ENCODE measurements at regions not wholly inside any gene's neighbourhood (a gene's known extent, or its start where the extent isn't known, plus 50 kb on each side); places are given as distances from the start of the nearest gene placed in this dataset.

- DNase-seq (ENCODE audit: low read depth): no peak
Measured at GRCh38 chr1:63042278-63042677, 258.3 kb downstream of the ATG4C start.

- no peak for DNase-seq (ENCODE audit: low read depth)
Measured at GRCh38 chr1:63046539-63046938, 262.6 kb downstream of the ATG4C start.

- DNase-seq (ENCODE audit: low read depth): no peak
Measured at GRCh38 chr1:63049135-63049534, 265.2 kb downstream of the ATG4C start.

- DNase-seq (ENCODE audit: low read depth): no peak
Measured at GRCh38 chr1:63051356-63051755, 267.4 kb downstream of the ATG4C start.

- DNase-seq (ENCODE audit: low read depth): no peak
Measured at GRCh38 chr1:63051886-63052285, 268.0 kb downstream of the ATG4C start.

GRCh38 chr1:63054184-63054583 lies 268.2 kb upstream of the FOXD3 start:
- no peak for DNase-seq (ENCODE audit: low read depth)

- no peak for DNase-seq (ENCODE audit: low read depth)
Measured at GRCh38 chr1:63063367-63063766, 259.0 kb upstream of the FOXD3 start.

GRCh38 chr1:63064135-63064534 lies 258.2 kb upstream of the FOXD3 start:
- DNase-seq (ENCODE audit: low read depth): no peak

GRCh38 chr1:63068626-63069025 lies 253.7 kb upstream of the FOXD3 start:
- no peak for DNase-seq (ENCODE audit: low read depth)

GRCh38 chr1:63069214-63069613 lies 253.2 kb upstream of the FOXD3 start:
- DNase-seq (ENCODE audit: low read depth): no peak

- no peak for DNase-seq (ENCODE audit: low read depth)
Measured at GRCh38 chr1:63073309-63074306, 248.8 kb upstream of the FOXD3 start.

GRCh38 chr1:63074321-63074720 lies 248.0 kb upstream of the FOXD3 start:
- DNase-seq (ENCODE audit: low read depth): no peak

- no peak for DNase-seq (ENCODE audit: low read depth)
Measured at GRCh38 chr1:63082766-63083165, 239.6 kb upstream of the FOXD3 start.

GRCh38 chr1:63087966-63088365 lies 234.4 kb upstream of the FOXD3 start:
- no peak for DNase-seq (ENCODE audit: low read depth)

GRCh38 chr1:63099188-63099587 lies 223.2 kb upstream of the FOXD3 start:
- DNase-seq (ENCODE audit: low read depth): no peak

- no peak for DNase-seq (ENCODE audit: low read depth)
Measured at GRCh38 chr1:63101336-63101735, 221.0 kb upstream of the FOXD3 start.

GRCh38 chr1:63103682-63104081 lies 218.7 kb upstream of the FOXD3 start:
- DNase-seq (ENCODE audit: low read depth): no peak

GRCh38 chr1:63107066-63107465 lies 215.3 kb upstream of the FOXD3 start:
- DNase-seq (ENCODE audit: low read depth): no peak

- DNase-seq (ENCODE audit: low read depth): no peak
Measured at GRCh38 chr1:63108206-63108605, 214.2 kb upstream of the FOXD3 start.

GRCh38 chr1:63112155-63112900 lies 210.0 kb upstream of the FOXD3 start:
- DNase-seq (ENCODE audit: low read depth): no peak

- DNase-seq (ENCODE audit: low read depth): no peak
Measured at GRCh38 chr1:63115527-63115926, 206.8 kb upstream of the FOXD3 start.

- no peak for DNase-seq (ENCODE audit: low read depth)
Measured at GRCh38 chr1:63116016-63116415, 206.4 kb upstream of the FOXD3 start.

- DNase-seq (ENCODE audit: low read depth): no peak
Measured at GRCh38 chr1:63119575-63120155, 202.7 kb upstream of the FOXD3 start.

Measured in activated T-cell treated with anti-CD3 and anti-CD28 coated beads for 48 hours (primary cell).